ENCODE measurements at regions not wholly inside any gene's neighbourhood (a gene's known extent, or its start where the extent isn't known, plus 50 kb on each side); places are given as distances from the start of the nearest gene placed in this dataset.

DNA sequence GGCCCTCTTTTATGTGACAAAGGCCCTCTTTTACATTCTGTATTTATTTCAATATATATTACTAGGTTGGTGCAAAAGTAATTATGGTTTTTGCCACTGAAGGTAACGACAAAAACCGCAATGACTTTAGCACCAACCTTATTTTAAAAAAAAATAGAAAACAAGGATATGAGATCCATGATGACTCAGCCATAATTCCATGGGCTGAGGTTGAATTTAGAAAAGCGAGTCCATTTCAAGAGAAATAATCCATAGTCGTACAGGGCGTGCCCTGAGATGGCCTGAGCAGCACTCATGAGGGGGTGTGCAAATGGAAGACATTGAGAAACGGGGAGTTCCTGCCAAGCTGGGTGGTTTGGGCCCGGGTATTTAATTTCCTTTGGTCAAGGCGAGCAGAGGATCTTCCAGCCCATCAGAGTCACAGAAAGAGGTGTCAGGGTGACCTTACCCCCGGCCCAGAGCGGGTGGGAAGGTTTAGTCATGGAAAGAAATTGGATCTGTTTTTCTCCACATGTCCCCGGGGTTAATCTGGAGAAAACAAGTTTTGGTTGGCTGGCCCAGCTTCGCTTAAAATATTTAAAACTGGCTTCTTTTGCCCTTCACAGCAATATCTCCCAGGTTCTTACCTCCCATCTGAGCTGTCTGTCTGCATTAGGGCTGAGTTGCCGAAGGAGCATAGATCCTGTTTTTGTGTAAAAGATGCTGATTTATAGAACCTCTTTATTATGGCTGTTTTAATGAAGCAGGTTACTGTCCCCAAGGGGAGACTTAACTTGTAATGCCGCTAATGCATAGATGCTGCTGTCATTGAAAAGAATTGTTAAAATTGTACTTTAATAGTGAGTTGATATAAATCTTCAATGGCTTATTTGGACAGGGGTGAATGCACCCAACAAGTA is 255.6 kb downstream of the PREX1 start:
- no peaks in the 10 kb centered on the region for H3K36me3 ChIP-seq
- H3K9me3 ChIP-seq (ENCODE audit: low read depth), result no peaks in the 10 kb centered on the region
- no peak for DNase-seq (ENCODE audit: low read depth in 1 of 2, low spot score in 1 of 2)
- no peak overlapping the region for H3K27ac ChIP-seq
- TF ChIP-seq, protein P1, sequence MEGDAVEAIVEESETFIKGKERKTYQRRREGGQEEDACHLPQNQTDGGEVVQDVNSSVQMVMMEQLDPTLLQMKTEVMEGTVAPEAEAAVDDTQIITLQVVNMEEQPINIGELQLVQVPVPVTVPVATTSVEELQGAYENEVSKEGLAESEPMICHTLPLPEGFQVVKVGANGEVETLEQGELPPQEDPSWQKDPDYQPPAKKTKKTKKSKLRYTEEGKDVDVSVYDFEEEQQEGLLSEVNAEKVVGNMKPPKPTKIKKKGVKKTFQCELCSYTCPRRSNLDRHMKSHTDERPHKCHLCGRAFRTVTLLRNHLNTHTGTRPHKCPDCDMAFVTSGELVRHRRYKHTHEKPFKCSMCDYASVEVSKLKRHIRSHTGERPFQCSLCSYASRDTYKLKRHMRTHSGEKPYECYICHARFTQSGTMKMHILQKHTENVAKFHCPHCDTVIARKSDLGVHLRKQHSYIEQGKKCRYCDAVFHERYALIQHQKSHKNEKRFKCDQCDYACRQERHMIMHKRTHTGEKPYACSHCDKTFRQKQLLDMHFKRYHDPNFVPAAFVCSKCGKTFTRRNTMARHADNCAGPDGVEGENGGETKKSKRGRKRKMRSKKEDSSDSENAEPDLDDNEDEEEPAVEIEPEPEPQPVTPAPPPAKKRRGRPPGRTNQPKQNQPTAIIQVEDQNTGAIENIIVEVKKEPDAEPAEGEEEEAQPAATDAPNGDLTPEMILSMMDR (IDR thresholded peaks at IDR 0.05; ENCODE audit: low read depth, low read length), result no peak
- no peak overlapping the region for H3K4me3 ChIP-seq
- no peaks in the 10 kb centered on the region for H3K4me1 ChIP-seq (ENCODE audit: low read depth)
- H3K27me3 ChIP-seq, result no peaks in the 10 kb centered on the region

DNA sequence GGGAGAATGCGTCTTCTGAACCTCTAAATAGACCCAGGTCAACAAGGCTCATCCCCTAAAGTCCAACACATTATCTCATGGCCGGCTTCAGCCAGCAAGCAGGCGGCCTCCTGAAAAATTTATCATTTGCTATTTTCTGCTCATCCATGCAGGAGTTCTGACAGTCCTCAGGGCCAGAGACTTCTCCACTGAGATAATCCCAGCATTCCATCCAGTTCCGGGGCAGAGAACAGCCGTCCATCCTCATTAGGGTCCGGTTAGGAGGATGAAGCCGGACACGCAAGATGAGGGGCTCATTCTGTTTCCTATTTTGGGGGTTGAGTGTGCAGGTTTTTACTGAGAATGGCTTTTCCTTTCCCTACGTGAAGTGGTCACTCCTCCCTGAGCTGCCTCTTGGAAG is 258.1 kb downstream of the PREX1 start:
- Histone ChIP-seq H3K4me3 (no peak overlapping the region), H3K27me3 (no peaks in the 10 kb centered on the region), H3K9me3 (ENCODE audit: low read depth) (no peaks in the 10 kb centered on the region), H3K36me3 (no peaks in the 10 kb centered on the region), H3K27ac (no peak overlapping the region), H3K4me1 (ENCODE audit: low read depth) (no peaks in the 10 kb centered on the region)
- DNase-seq (ENCODE audit: low read depth in 1 of 2, low spot score in 1 of 2), result no peak
- TF ChIP-seq, protein P1 (IDR thresholded peaks at IDR 0.05; ENCODE audit: low read depth, low read length), result no peak

DNA sequence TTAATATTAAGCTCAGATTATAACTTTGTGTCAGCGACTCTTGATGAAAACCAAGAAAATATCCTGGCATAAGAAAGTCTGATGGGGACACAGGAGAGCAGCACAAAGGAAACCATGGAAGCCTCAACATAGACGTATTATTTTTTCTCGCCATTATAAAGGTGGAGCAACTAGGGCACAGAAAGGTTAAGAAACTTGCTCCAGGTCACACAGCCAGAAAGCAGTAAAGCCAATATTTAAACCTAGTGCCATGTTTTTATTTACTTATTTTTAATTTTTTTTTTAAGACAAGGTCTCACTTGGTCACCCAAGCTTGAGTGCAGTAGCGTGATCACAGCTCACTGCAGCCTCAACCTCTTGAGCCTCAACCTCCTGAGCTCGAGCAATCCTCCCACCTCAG is 259.3 kb downstream of the PREX1 start:
- Histone ChIP-seq H3K27ac (no peak overlapping the region), H3K4me3 (no peak overlapping the region), H3K27me3 (no peaks in the 10 kb centered on the region), H3K36me3 (no peaks in the 10 kb centered on the region), H3K9me3 (ENCODE audit: low read depth) (no peaks in the 10 kb centered on the region), H3K4me1 (ENCODE audit: low read depth) (no peaks in the 10 kb centered on the region)
- TF ChIP-seq, protein P1 (IDR thresholded peaks at IDR 0.05; ENCODE audit: low read depth, low read length), result no peak
- DNase-seq (ENCODE audit: low read depth in 1 of 2, low spot score in 1 of 2), result no peak

DNA sequence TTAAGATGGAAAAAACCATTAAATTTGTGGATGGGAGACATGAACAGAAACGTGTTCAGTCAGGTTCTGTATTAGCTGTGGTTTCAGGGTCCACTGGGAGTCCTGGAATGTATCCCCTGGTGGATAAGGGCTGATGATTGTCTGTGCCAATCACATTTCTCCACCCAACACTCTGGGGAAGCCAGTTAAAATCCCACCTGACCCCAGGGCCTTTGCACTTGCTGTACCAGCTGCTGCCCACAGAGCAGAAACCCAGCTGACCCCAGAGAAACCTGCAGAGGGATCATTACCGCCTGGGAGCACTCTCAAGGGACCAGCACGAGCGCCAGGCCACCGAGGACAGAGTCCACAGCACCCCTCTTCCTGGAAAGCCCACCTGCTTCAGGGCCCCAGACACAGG is 260.7 kb downstream of the PREX1 start:
- Histone ChIP-seq H3K36me3 (no peaks in the 10 kb centered on the region), H3K27ac (no peak overlapping the region), H3K27me3 (no peaks in the 10 kb centered on the region), H3K9me3 (ENCODE audit: low read depth) (no peaks in the 10 kb centered on the region), H3K4me1 (ENCODE audit: low read depth) (no peaks in the 10 kb centered on the region), H3K4me3 (no peak overlapping the region)
- TF ChIP-seq, protein P1 (IDR thresholded peaks at IDR 0.05; ENCODE audit: low read depth, low read length), result no peak
- no peak for DNase-seq (ENCODE audit: low read depth in 1 of 2, low spot score in 1 of 2)

DNA sequence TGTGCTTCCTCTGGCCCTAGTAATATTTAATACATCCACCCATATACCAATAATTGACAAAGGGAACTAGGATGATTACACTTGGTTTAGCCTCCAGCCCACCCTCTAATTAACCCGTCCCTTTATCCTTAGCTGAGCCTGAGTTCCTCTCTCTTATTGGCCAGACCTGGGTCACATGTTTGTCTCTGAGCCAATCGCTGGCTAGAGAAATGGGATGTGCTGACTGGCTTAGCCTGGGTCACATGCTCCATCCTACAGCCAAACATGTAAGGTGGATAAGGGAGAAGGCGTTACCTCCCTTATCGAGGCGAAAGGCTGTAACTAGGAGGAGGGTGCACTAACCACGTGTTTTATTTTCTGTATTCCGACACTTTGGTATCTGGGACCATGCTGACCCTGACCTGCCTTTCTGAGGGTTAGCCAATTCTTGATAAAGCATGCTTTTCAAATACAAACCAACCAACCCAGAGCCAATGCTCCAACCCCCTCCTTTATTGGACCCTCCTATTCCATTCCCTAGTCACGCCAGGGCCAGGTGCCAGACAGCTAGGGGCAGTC is 262.7 kb downstream of the PREX1 start:
- TF ChIP-seq, protein P1 (IDR thresholded peaks at IDR 0.05; ENCODE audit: low read depth, low read length), result no peak
- DNase-seq (ENCODE audit: low read depth in 1 of 2, low spot score in 1 of 2), result no peak
- Histone ChIP-seq H3K4me3 (no peak overlapping the region), H3K9me3 (ENCODE audit: low read depth) (no peaks in the 10 kb centered on the region), H3K4me1 (ENCODE audit: low read depth) (no peaks in the 10 kb centered on the region), H3K27ac (no peak overlapping the region), H3K36me3 (no peaks in the 10 kb centered on the region), H3K27me3 (no peaks in the 10 kb centered on the region)
